ENCODE measurements at regions not wholly inside any gene's neighbourhood (a gene's known extent, or its start where the extent isn't known, plus 50 kb on each side); places are given as distances from the start of the nearest gene placed in this dataset.
"Not testable (repeated sequence)": the region's sequence is repeated elsewhere in the genome, so short reads cannot be mapped to it uniquely, and the experiment has no call there.

DNA sequence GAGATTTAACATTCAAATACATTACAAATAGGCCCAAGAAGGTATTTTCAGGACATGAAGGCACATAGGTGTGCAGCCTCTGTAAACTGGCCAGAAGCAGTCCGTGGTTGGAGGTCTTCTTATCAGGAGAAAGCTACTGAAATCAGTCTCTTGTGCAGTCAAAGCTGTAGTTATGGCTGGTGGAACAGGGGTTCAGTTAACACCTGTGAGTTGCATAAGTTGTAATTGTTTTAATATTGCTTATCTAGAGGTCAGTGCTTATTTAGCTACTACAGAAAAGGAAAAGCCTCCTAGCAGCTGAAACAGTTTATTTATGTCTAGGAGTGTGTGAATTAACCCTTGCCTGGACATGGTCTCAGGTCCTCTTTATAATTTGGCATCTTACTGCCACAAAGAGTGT lies 377.6 kb upstream of the MDGA2 start:
- no peak for DNase-seq (ENCODE audit: low spot score)

DNA sequence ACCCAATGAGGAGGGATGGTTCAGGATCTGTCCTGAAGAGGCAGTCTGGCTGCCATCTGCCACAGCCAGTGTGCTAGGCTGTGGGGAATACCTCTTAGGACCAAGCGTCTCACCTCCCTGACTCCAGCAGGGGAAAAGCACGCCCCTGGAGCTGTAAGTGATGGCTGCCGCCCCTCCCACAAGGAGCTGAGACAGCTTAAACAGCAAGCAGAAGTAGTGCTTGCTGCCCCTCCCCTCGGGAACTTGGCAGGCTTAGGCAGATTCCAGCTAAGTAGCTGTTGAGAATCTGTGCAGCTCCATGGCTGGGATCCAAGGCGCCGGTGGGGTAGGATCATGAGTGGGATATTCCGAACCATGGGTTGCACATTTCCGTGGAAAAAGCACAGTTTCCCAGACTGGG lies 360.4 kb upstream of the MDGA2 start:
- DNase-seq (ENCODE audit: low spot score): no peak

DNA sequence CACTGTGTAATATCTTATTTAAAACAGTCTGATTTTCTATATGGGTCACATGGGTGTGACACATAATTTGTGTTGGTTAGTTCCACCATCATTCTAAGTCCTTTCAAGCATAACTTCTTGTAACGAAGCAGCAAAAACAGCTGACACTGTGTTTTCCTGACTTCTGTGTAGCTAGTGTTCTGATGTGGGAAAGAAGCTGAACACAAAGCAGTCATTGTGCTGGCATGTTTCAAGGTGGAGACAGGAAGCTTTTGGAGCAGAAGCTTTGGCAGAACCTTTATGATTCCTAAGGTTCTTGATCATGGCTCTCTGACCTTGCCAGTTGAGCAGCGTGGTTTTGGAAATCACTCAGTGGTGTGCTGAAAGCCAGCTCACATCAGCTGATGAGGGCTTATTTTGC lies 351.7 kb upstream of the MDGA2 start:
- no peak for DNase-seq (ENCODE audit: low spot score)

DNA sequence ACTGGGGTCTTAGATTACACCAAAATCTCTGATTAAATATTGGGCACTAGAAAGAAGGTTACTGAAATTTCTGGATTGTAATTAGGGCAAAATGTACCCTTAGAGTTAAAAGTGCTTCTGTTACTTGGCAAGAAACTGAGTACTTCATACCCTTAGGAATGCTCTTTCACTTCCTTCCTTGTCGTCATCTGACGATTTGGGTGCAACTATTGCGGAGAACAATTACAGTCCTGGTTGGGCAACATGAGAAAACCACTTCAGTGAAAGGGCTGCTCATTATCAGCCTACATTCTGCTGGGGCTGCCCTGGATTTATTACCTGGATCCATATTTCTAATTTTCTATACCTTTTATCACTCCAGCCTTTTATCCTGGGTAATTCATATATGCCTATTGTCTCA lies 348.5 kb upstream of the MDGA2 start:
- DNase-seq (ENCODE audit: low spot score): no peak

DNA sequence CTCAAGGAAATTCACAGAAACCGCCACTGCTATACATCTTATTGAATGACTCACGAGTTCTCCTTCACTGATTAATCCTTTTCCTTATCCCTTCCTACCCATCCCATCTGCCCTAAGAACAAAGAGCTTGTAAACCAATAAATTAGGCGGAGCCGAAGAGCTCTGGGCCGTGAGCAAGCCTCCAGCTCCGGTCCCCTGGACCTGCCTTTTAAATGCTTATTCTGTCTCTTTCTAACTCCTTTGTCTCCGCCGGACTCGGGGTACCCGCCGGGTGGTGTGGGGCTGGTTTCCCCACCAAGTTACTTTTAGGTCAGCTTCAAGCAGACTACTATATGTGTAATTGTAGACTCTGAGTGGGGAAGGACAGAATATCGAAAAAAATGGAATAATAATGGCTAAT lies 336.1 kb upstream of the MDGA2 start:
- not testable (repeated sequence) for DNase-seq (ENCODE audit: low spot score)

DNA sequence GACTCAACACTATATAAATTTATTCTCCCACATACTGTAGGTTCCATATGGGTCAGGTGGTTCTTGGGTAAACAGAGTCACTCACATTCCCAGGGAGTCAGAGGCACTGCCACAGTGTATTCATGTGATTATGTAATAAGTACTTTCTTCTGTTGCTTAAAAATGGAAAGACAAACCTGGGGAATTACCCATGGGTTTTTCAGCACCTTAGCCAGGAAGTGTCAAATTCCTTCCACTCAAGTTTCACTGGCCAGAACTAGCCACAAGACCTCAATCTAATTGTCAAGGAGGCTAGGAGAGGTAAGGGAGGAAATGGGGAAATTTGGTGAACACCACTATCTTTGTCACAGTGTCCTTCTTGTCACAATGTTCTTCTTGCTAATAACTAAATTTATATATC lies 333.2 kb upstream of the MDGA2 start:
- no peak for DNase-seq (ENCODE audit: low spot score)

DNA sequence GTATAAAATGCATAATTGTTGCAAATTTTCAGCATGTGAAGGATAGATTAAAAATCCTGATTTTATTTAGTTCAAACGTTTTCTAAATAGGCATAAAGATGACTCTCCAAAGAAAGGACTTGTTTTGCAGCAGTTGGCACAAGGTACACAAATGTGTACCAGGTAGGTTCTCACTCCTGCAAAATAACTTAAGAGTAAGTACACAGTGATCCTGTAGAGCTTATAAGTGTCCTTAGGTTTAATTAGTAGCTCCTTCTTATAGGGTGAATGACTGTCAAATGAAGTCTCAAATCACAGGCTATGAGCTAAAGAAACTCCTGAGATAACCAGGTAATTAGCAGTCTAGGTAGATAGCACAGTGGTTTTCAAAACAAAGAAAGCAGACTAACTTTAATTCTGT lies 330.6 kb upstream of the MDGA2 start:
- DNase-seq (ENCODE audit: low spot score): no peak

DNA sequence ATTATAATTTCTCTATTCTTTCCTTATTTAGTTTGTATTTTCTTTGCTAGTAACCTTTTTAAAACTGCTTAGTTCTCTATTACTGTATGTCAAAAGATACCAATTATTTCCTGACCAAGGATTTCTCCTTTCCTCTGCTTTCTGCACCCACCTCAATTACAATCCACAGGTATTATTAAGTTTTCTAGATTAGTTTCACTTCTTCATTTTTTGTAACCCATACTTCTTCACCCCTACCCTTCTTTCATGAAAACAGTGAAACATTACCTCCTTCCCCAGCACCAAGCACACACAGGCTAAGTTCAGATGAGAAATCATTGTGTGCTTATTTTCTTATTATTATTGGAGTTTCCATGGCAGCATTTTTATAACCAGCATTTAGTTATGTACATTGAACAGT lies 318.5 kb upstream of the MDGA2 start:
- DNase-seq (ENCODE audit: low spot score): no peak

DNA sequence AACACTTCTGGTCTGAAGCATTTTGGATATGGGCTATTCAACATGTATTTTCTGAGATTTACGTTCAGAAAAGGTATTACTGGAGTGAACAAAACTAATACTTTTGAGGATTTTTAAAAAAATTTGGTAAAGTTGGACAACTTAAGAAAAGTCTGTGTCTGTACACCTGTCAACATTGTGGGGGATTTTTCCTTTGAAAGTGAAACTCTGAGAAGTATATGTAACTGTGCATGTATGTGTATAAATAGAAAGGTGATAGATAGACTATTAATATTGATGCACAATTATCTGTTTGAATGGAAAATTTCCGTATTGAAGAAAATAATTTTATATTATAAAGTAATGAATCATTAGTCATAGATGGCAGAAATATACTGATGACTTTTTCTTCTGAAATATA lies 312.8 kb upstream of the MDGA2 start:
- DNase-seq (ENCODE audit: low spot score): no peak

DNA sequence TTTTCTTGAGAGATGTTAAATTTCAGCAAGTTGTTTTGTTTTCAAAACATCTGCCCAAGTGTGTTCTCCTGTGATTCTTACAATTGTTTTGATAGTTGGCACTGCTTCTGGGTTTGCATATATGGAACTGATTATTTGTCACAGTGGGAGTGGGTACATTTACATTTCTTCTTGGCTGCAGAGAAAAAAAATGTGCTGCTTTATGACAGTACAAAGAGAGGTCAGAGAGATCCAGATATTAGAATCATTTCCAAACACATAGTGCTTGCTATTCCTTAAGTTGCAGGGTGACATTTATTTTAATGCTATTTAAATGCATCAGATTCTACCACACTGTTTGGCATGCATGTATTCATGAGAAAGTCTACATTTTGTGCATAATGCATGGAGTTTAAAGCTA lies 303.5 kb upstream of the MDGA2 start:
- DNase-seq (ENCODE audit: low spot score): no peak

DNA sequence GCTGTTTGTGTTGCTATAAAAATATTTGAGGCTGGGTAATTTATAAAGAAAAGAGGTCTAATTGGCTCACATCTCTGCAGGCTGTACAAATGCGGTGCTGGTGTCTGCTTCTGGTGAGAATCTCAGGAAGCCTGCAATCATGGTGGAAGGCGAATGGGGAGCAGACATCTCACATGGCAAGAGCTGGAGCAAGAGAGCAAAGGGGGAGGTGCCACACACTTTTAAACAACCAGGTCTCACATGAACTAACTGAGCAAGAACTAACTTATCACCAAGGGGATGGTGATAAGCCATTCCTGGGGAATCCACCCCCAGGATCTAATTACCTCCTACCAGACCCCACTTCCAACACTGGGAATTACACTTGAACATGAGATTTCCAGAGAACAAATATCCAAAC lies 300.7 kb upstream of the MDGA2 start:
- no peak for DNase-seq (ENCODE audit: low spot score)

DNA sequence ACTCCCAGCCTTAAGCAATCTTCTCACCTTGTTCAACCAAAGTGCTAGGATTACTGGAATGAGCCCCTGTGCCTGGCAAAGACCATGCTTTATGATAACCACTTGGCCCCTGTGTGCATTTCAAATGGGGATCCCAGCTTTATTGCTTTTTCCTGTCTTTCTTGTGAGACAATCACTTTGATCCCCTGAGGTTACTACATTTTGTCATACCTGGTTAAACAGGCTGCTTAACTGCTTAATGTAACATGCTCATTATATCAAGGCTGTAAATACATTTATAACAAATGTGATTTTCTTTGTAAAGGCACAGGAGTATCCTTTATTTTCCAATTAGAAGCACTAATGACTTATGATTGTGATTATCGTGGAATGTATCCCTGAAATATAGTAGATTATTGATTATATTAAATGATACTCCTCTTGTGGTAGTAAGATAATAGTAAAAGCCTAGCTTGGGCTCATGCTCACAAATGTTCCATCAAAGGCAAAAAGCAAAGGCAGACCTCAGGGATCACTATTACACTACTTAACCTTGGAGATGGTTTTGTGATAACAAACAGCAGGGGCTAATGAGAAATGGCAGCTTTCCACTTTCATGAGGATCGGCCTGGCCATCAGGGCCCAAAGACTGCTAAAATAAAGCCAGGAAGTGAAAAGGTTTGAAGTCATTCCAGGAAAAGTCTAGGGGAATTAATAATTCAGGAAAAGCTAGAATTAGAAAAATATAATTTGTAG lies 290.8 kb upstream of the MDGA2 start:
- DNase-seq (ENCODE audit: low spot score): no peak

DNA sequence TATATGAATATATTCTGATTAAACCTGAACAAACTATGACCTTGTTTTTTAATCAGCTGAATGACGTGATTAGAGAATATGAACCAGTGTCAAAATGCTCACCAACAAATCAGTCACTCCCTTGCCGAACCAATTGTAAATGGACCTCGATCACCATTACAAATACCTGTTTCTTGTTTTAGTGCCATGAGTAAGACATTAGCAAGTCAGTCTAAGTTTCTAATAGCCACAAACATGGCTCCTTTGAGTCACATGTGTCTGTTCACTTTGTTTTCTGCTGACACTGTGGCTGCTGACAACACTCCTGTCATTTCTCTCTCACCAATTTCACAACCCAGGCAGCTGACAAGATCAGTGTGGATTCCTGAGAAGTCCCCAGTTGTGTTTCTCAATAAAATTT lies 286.2 kb upstream of the MDGA2 start:
- no peak for DNase-seq (ENCODE audit: low spot score)

DNA sequence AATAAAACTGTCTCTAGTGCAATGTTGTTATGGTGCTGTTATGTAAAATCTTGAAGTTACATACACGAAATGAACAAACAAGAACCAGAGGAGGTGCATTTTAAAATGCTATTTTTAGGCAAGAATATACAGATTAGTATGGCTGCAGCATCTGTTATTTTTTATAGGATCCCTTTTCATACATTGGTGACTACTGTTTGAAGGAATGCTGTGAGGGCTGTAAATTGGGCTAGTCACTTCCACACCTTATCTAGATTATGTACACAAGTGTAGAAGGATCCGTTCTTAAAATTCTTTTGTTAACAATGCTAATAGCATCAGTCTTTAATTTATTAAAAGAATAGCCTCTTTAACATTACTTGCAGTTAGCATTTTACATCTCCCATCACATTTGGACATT lies 284.3 kb upstream of the MDGA2 start:
- DNase-seq (ENCODE audit: low spot score): no peak

DNA sequence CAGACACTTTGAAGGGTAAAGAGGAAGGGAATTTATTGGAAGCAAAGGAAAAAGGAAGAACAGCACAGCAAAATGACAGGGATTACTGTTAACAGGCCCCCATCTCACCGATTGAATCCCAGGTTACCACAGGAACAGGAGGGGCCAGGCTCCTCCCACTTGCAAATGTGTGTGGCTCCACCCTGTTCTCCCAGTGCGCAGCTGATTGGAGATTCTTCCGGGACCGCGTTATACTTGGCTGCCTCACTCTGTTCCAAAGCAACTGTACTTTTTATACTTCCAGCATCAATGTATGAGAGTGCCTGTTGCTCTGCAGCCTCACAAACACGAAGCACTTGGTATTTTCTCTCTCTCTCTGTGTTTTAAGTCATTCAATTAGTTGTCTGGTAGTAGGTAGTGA lies 273.6 kb upstream of the MDGA2 start:
- no peak for DNase-seq (ENCODE audit: low spot score)

DNA sequence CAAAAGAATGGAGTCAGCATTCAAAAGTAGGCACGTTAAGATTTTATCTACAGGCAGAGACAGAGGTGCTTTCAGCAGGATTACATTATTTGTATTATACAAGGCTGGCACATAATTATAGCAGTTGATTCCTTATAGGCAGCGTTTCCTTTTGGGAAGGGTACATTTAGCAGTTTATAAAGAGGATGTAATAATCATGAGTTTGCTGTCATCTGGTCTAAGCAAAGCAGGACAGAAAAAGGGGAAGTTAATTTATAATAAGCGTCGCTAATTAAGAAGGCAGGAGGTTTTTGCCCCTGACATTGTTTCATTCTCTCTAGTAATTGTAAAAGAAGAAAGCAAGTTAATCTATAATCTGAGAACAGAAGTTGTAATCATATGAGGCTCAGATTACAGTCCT lies 259.9 kb upstream of the MDGA2 start:
- peak; percentile 37 for DNase-seq (ENCODE audit: low spot score)

DNA sequence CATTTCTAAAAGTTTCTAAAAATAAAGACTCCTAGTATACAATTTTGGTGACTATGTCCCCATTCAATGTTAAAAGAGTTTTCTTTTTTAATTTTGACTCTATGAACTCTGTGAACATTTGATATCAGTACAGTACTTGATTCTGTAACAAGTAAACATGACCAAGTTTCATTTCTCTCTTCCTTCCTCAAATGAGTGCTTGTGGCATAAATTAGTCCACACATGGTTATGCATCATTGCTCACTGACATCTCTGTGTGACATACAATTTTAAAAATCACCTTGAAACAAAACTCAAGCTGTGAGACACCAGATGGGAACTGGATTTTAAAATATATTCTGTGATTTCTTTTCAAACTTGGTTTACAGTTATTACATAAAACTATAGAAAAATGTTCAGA lies 253.9 kb upstream of the MDGA2 start:
- peak; percentile 65 for DNase-seq (ENCODE audit: low spot score)

DNA sequence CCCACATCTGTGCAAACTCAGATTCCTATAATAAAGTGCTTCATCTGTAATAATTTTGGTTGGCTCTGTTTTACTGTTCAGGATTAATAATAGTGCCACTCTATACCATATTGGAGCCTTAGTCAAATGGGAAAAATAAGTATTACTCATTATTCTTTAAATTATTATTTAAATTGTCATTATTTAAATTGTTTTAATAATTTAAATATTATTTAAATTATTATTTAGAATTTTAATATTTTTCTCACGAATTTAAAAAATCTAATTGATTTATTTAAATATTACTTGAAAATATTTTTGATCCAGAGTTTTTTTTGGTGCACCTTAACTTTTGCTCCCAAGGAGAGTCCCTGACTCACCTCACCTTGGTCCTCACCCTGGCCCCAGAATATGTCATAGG lies 245.7 kb upstream of the MDGA2 start:
- DNase-seq (ENCODE audit: low spot score): no peak

DNA sequence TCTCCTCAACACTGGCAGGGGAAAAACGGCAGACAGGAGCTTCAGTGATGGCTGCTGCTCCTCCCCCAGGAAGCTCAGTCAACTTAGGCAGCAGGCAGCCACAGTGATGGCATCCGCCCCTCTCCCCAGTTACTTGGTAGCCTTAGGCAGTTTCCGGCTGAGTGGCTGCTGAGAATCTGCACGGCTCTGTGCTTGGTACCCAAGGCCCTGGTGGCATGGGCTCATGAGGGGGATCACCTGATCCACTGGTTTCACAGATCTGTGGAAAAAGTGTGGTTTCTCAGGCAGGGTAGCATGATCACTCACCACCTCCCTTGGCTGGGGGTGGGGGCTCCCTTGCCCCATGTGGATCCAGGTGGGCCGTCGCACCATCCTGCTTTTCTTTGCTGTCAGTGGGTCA lies 244.6 kb upstream of the MDGA2 start:
- no peak for DNase-seq (ENCODE audit: low spot score)

DNA sequence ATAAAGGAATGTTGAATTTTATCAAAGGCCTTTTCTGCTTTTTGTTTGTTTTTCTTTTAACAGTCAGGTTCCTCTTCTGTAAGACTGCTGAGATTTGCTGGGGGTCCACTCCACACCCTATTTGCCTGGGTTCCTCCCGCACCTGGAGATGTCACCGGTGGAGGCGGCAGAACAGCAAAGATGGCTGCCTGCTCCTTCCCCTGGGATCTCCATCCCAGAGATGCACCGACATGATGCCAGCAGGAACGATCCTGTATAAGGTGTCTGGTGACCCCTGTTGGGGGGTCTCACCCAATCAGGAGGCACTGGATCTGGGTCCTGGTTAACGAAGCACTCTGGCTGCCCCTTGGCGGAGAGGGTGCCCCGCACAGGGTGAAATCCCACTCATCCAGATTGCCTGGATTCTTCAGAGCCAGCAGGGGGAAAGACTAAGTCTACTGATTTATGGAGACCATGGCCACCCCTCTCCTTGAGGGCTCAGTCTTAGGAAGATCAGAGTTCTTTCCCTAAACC lies 244.0 kb upstream of the MDGA2 start:
- DNase-seq (ENCODE audit: low spot score): no peak

DNA sequence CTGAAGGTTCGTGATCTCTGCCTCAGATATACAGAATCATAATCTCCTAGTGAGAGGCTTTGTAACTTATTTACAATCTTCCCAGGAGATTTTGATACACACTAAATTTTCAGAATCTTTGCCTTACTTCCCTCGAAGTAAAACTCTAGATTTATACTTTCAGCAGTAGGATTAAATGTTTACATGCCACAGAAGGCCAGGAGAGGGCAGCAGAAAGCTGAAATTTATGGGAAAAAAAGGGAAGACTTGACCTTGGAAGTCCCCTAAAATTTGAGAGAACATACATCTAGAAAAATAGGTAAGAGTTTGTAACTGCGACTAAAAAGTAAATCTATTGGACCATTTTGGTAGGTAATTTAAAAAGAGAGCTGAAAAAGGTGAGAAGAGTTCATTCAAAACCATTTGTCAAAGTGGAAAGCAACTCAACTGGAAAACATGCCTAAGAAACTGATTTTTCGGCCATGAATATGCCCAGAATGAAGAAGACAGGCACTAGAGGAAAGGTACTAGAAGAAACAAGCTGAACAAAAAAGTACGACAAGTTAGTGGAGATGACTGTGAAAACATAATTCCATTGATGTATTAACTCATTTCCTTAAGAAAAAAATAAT lies 242.0 kb upstream of the MDGA2 start:
- peak; percentile 46 for DNase-seq (ENCODE audit: low spot score)

DNA sequence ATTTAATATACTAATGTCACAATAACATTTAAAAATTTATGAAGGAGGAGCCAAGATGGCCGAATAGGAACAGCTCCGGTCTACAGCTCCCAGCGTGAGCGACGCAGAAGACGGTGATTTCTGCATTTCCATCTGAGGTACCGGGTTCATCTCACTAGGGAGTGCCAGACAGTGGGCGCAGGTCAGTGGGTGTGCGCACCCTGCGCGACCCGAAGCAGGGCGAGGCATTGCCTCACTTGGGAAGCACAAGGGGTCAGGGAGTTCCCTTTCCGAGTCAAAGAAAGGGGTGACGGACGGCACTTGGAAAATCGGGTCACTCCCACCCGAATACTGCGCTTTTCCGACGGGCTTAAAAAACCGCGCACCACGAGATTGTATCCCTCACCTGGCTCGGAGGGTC lies 225.7 kb upstream of the MDGA2 start:
- not testable (repeated sequence) for DNase-seq (ENCODE audit: low spot score)

DNA sequence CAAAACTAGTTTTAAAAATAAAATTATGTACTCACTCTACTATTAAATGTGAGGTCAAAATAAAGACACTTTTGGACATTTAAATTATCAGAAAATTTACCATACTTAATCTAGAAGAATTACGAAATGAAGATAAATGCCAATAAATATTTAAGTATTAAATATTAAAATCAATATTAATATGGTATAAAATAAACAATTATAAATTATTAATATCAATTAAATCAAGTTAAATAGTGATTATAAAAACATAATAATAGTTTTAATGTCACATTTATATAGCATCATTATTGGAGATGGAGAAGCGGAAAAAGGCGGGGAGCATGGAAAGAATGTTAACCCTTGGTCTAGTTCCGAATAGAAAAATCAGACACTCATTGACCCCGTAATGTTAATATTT lies 224.3 kb upstream of the MDGA2 start:
- DNase-seq (ENCODE audit: low spot score): no peak

DNA sequence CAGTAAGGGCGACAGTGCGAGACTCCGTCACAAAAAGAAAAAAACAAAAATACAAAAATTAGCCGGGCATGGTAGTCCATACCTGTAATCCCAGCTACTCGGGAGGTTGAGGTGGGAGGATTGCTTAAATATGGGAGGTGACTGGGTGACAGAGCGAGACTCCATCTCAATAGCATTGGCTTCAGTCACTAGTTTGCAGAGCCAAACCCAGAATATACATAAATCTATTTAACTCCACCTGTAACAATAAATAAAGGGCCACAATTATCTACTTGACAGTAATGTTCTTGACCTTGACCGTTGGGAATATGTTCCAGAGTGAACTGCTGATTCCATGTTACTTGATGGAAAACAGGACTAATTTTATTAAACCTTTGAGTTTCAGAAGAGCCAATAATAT lies 198.9 kb upstream of the MDGA2 start:
- no peak for DNase-seq (ENCODE audit: low spot score)
